LHCN-M2 (cell line): ENCODE measurements at regions not wholly inside any gene's neighbourhood (a gene's known extent, or its start where the extent isn't known, plus 50 kb on each side); places are given as distances from the start of the nearest gene placed in this dataset.

Experiments
- DNase-seq: peaks from one replicate; pipeline ENCODE4 v3.0.0-alpha.2; 2012; ENCODE audit warnings: low read depth

- peak; percentile 39 for DNase-seq
These were observed 52.5 kb upstream of the TRIM43 start for GRCh38 chr2:95539290-95539689.

GRCh38 chr2:95539836-95540235 is 52.0 kb upstream of the TRIM43 start:
- no peak for DNase-seq
